Retinal pigment epithelial cell (primary cell): ENCODE measurements at regions not wholly inside any gene's neighbourhood (a gene's known extent, or its start where the extent isn't known, plus 50 kb on each side); places are given as distances from the start of the nearest gene placed in this dataset.

Experiments used
- DNase-seq: peaks from one replicate; pipeline ENCODE4 v3.0.0-alpha.2; 2010; ENCODE audit warnings: low read depth
- H3K4me3 ChIP-seq: 2 replicates; pipeline ENCODE4 v1.5.1; 2011; ENCODE audit warnings: mild to moderate bottlenecking, low read length, control low read depth, moderate library complexity
- CTCF ChIP-seq: conservative IDR thresholded peaks from 2 replicates; pipeline ENCODE4 v1.5.1; 2011; ENCODE audit warnings: low read depth, low read length, control low read depth, inconsistent platforms

GRCh38 chr7:84820481-84820880 is 366.4 kb downstream of the SEMA3D start:
- DNase-seq = no peak
- no peak overlapping the region for H3K4me3 ChIP-seq

GRCh38 chr7:84817016-84817415 is 369.8 kb downstream of the SEMA3D start:
- TF ChIP-seq CTCF = no peak
- DNase-seq = no peak
- H3K4me3 ChIP-seq = no peak overlapping the region

More at GRCh38 chr7:84820481-84820880, 366.4 kb downstream of the SEMA3D start:
- TF ChIP-seq CTCF = no peak

GRCh38 chr7:84813376-84813775 is 373.5 kb downstream of the SEMA3D start:
- peak; percentile 16 for DNase-seq
- H3K4me3 ChIP-seq = no peak overlapping the region
- no peak for TF ChIP-seq CTCF

- no peak for DNase-seq
- no peak for TF ChIP-seq CTCF
- no peak overlapping the region for H3K4me3 ChIP-seq
Observed at GRCh38 chr7:84812021-84812420, 374.8 kb downstream of the SEMA3D start.

GRCh38 chr7:84811362-84811761 is 375.5 kb downstream of the SEMA3D start:
- H3K4me3 ChIP-seq = no peak overlapping the region
- DNase-seq = no peak
- TF ChIP-seq CTCF = no peak

GRCh38 chr7:84809877-84810276 is 377.0 kb downstream of the SEMA3D start:
- H3K4me3 ChIP-seq = no peak overlapping the region
- no peak for TF ChIP-seq CTCF

GRCh38 chr7:84803979-84804378 is 382.9 kb downstream of the SEMA3D start:
- TF ChIP-seq CTCF = no peak
- H3K4me3 ChIP-seq = no peak overlapping the region
- DNase-seq = no peak

More at GRCh38 chr7:84809877-84810276, 377.0 kb downstream of the SEMA3D start:
- no peak for DNase-seq
